HUES64 (cell line): ENCODE measurements at regions not wholly inside any gene's neighbourhood (a gene's known extent, or its start where the extent isn't known, plus 50 kb on each side); places are given as distances from the start of the nearest gene placed in this dataset.

Experiments used
- H3K27ac ChIP-seq: 2 replicates; pipeline ENCODE4 v1.7.0; 2013; ENCODE audit warnings: low read depth, low read length, inconsistent platforms
- H3K27me3 ChIP-seq: 2 replicates; pipeline ENCODE4 v1.6.1; 2013; ENCODE audit warnings: mild to moderate bottlenecking, low read length; ENCODE audit not compliant: insufficient read depth
- H3K36me3 ChIP-seq: 2 replicates; pipeline ENCODE4 v1.6.1; 2013; ENCODE audit warnings: mild to moderate bottlenecking, low read length; ENCODE audit not compliant: insufficient read depth
- H3K4me1 ChIP-seq: 2 replicates; pipeline ENCODE4 v1.6.1; 2013; ENCODE audit warnings: mild to moderate bottlenecking, low read length, moderate library complexity; ENCODE audit not compliant: insufficient read depth
- H3K4me3 ChIP-seq: 2 replicates; pipeline ENCODE4 v1.5.1; 2013; ENCODE audit warnings: mild to moderate bottlenecking, low read length, moderate library complexity
- H3K9ac ChIP-seq: 2 replicates; pipeline ENCODE4 v1.6.1; 2013; ENCODE audit warnings: mild to moderate bottlenecking, low read depth, low read length
- H3K9me3 ChIP-seq: 2 replicates; pipeline ENCODE4 v1.6.1; 2013; ENCODE audit warnings: low read depth, low read length; ENCODE audit not compliant: insufficient read depth
- WGBS: fragments of 150-250, 120-280 bp; methylation state at CpG from one replicate; pipeline ENCODE4 v1.1.7; 2013; ENCODE audit warnings: missing lambda C conversion rate; 5-methylcytosine and 5-hydroxymethylcytosine counted together

GRCh38 chr1:228861832-228862180, 126.5 kb downstream of the RHOU start:
- no peaks in the 10 kb centered on the region for H3K36me3 ChIP-seq
- WGBS = 81% methylated on average over 3 of the region's 3 CpGs
- no peak overlapping the region for H3K4me3 ChIP-seq
- H3K27ac ChIP-seq = no peak overlapping the region
- no peaks in the 10 kb centered on the region for H3K9me3 ChIP-seq
- no peaks in the 10 kb centered on the region for H3K27me3 ChIP-seq
- H3K9ac ChIP-seq = no peak overlapping the region
- H3K4me1 ChIP-seq = peaks cover 23% of the 10 kb centered on the region

GRCh38 chr1:228862542-228863505, 127.5 kb downstream of the RHOU start:
- no peak overlapping the region for H3K27ac ChIP-seq
- H3K9me3 ChIP-seq = no peaks in the 10 kb centered on the region
- no peaks in the 10 kb centered on the region for H3K27me3 ChIP-seq
- WGBS = 85% methylated on average over 12 of the region's 13 CpGs
- H3K4me3 ChIP-seq = no peak overlapping the region
- H3K9ac ChIP-seq = no peak overlapping the region
- no peaks in the 10 kb centered on the region for H3K36me3 ChIP-seq
- H3K4me1 ChIP-seq = peaks cover 26% of the 10 kb centered on the region

GRCh38 chr1:228863776-228864175, 128.5 kb downstream of the RHOU start:
- no peak overlapping the region; the same call in 1 of the 2 replicates for H3K27ac ChIP-seq

GRCh38 chr1:228865627-228866330, 130.5 kb downstream of the RHOU start:
- H3K36me3 ChIP-seq = no peaks in the 10 kb centered on the region
- H3K4me3 ChIP-seq = no peak overlapping the region
- H3K4me1 ChIP-seq = peaks cover 26% of the 10 kb centered on the region
- no peak overlapping the region for H3K9ac ChIP-seq
- 92% methylated on average over 6 of the region's 7 CpGs for WGBS
- H3K9me3 ChIP-seq = no peaks in the 10 kb centered on the region
- H3K27ac ChIP-seq = no peak overlapping the region
- H3K27me3 ChIP-seq = no peaks in the 10 kb centered on the region

More at GRCh38 chr1:228863776-228864175, 128.5 kb downstream of the RHOU start:
- peaks cover 26% of the 10 kb centered on the region for H3K4me1 ChIP-seq
- no peaks in the 10 kb centered on the region for H3K27me3 ChIP-seq
- WGBS = 90% methylated on average over 7 of the region's 7 CpGs
- no peaks in the 10 kb centered on the region for H3K9me3 ChIP-seq
- no peak overlapping the region for H3K4me3 ChIP-seq
- H3K9ac ChIP-seq = no peak overlapping the region
- no peaks in the 10 kb centered on the region for H3K36me3 ChIP-seq

- WGBS = 69% methylated on average over 11 of the region's 11 CpGs
- no peaks in the 10 kb centered on the region for H3K27me3 ChIP-seq
- no peak overlapping the region for H3K9ac ChIP-seq
- no peak overlapping the region for H3K4me3 ChIP-seq
- H3K4me1 ChIP-seq = peaks cover 26% of the 10 kb centered on the region
- H3K9me3 ChIP-seq = no peaks in the 10 kb centered on the region
- H3K36me3 ChIP-seq = no peaks in the 10 kb centered on the region
- H3K27ac ChIP-seq = no peak overlapping the region
Measured at GRCh38 chr1:228866468-228866867, 131.2 kb downstream of the RHOU start.

GRCh38 chr1:228867108-228867950, 132.1 kb downstream of the RHOU start:
- no peaks in the 10 kb centered on the region for H3K36me3 ChIP-seq
- no peaks in the 10 kb centered on the region for H3K27me3 ChIP-seq
- H3K4me1 ChIP-seq = peaks cover 26% of the 10 kb centered on the region
- no peaks in the 10 kb centered on the region for H3K9me3 ChIP-seq
- no peak overlapping the region for H3K27ac ChIP-seq
- no peak overlapping the region for H3K9ac ChIP-seq
- 81% methylated on average over 6 of the region's 7 CpGs for WGBS
- H3K4me3 ChIP-seq = no peak overlapping the region

- Histone ChIP-seq H3K4me1 (peaks cover 24% of the 10 kb centered on the region), H3K9me3 (no peaks in the 10 kb centered on the region), H3K36me3 (no peaks in the 10 kb centered on the region), H3K9ac (no peak overlapping the region), H3K27ac (no peak overlapping the region), H3K27me3 (no peaks in the 10 kb centered on the region), H3K4me3 (no peak overlapping the region)
- WGBS = 93% methylated on average over 12 of the region's 12 CpGs
Measured at GRCh38 chr1:228867951-228868730, 132.9 kb downstream of the RHOU start.

GRCh38 chr1:228868731-228869024, 133.4 kb downstream of the RHOU start:
- WGBS = 88% methylated on average over 3 of the region's 3 CpGs
- no peak overlapping the region for H3K9ac ChIP-seq

GRCh38 chr1:228869312-228869824, 134.1 kb downstream of the RHOU start:
- H3K4me3 ChIP-seq = no peak overlapping the region
- no peak overlapping the region for H3K27ac ChIP-seq

More at GRCh38 chr1:228868731-228869024, 133.4 kb downstream of the RHOU start:
- Histone ChIP-seq H3K27me3 (no peaks in the 10 kb centered on the region), H3K27ac (no peak overlapping the region), H3K9me3 (no peaks in the 10 kb centered on the region), H3K4me3 (no peak overlapping the region), H3K4me1 (peaks cover 18% of the 10 kb centered on the region), H3K36me3 (no peaks in the 10 kb centered on the region)

GRCh38 chr1:228870041-228870713, 134.9 kb downstream of the RHOU start:
- no peak overlapping the region for H3K27ac ChIP-seq
- no peaks in the 10 kb centered on the region for H3K27me3 ChIP-seq
- H3K9ac ChIP-seq = no peak overlapping the region
- H3K36me3 ChIP-seq = no peaks in the 10 kb centered on the region
- H3K4me1 ChIP-seq = peaks cover 12% of the 10 kb centered on the region
- H3K4me3 ChIP-seq = no peak overlapping the region
- no peaks in the 10 kb centered on the region for H3K9me3 ChIP-seq
- WGBS = 93% methylated on average over 9 of the region's 9 CpGs

More at GRCh38 chr1:228869312-228869824, 134.1 kb downstream of the RHOU start:
- H3K9ac ChIP-seq = no peak overlapping the region
- no peaks in the 10 kb centered on the region for H3K27me3 ChIP-seq
- peaks cover 12% of the 10 kb centered on the region for H3K4me1 ChIP-seq
- H3K36me3 ChIP-seq = no peaks in the 10 kb centered on the region
- no peaks in the 10 kb centered on the region for H3K9me3 ChIP-seq
- 91% methylated on average over 7 of the region's 7 CpGs for WGBS
